ENCODE measurements at regions not wholly inside any gene's neighbourhood (a gene's known extent, or its start where the extent isn't known, plus 50 kb on each side); places are given as distances from the start of the nearest gene placed in this dataset.

DNA sequence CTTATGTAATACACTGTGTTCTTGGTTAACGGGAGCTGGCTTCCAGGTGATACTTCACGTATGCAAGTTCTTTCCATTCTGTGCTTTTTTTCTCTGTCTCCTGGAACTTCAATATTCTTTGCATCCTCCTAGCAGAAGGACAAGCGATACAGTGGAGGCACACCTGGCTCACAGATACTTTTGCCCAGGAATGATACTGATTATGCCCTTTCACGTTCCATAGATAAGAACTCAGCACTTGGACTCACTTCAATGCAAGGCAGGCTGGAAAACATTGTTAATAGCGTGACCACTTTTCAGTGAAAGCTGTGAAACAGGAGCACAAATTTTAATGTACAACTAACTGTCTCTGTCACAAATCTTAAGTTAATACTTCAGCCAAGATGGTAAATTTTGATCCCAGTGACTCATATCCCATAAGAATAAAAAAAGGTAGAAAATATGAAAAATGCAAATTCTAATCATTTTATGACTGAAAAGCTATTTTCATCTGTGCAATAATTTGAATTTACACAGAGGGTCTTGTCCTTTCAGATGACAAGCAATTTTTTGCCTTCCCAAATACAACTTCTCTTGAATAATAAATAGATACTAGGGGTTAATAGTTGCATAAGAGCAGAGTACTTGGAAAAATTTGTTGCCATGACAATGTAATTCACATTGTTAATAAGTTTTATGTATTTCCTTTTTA lies 919.0 kb downstream of the GALC start:
- Histone ChIP-seq H3K9me3 (ENCODE audit: control insufficient read depth, insufficient read depth, low read depth, low read length) (no peaks in the 10 kb centered on the region), H3K4me3 (ENCODE audit: low read depth in 2 of 2, low read length in 2 of 2) (no peak overlapping the region), H3K27me3 (ENCODE audit: control insufficient read depth, insufficient read depth, low read length) (no peaks in the 10 kb centered on the region), H3K27ac (ENCODE audit: low read length) (no peak overlapping the region), H3K36me3 (ENCODE audit: control insufficient read depth, insufficient read depth, low read length) (no peaks in the 10 kb centered on the region), H3K4me1 (ENCODE audit: control insufficient read depth, insufficient read depth, low read length) (no peaks in the 10 kb centered on the region)
- ATAC-seq (no peak), DNase-seq (ENCODE audit: low read depth, low spot score) (no peak)
- ChIA-PET CTCF (no interaction called here), POLR2A (no interaction called here)
- in situ Hi-C loops (cut with HindIII; ENCODE audit: low pct_unique_long_range_greater_than_20kb, low sequenced_read_pairs) (no loop called here), intact Hi-C loops (cut with micrococcal nuclease; ENCODE audit: unreplicated experiment) (no loop called here)
- no TSS peak for BruUV-seq (replicated peaks)
- TF ChIP-seq POLR2AphosphoS5 (IDR thresholded peaks at IDR 0.05; ENCODE audit: low read depth, low read length): no peak

GRCh38 chr14:87067591-87067990 lies 925.4 kb downstream of the GALC start:
- H3K4me3 ChIP-seq (ENCODE audit: low read depth in 2 of 2, low read length in 2 of 2): no peak overlapping the region
- in situ Hi-C loops (cut with HindIII; ENCODE audit: low pct_unique_long_range_greater_than_20kb, low sequenced_read_pairs) (no loop called here), intact Hi-C loops (cut with micrococcal nuclease; ENCODE audit: unreplicated experiment) (no loop called here)
- H3K9me3 ChIP-seq (ENCODE audit: control insufficient read depth, insufficient read depth, low read depth, low read length): no peaks in the 10 kb centered on the region
- no TSS peak for BruUV-seq (replicated peaks)
- H3K27me3 ChIP-seq (ENCODE audit: control insufficient read depth, insufficient read depth, low read length): no peaks in the 10 kb centered on the region
- CTCF ChIA-PET: interaction anchor here (0.7 kb wide), 1 partner anchor 23 kb away, joined by 4 read pairs; no protein-coding TSS in a partner anchor
- TF ChIP-seq, protein P1, sequence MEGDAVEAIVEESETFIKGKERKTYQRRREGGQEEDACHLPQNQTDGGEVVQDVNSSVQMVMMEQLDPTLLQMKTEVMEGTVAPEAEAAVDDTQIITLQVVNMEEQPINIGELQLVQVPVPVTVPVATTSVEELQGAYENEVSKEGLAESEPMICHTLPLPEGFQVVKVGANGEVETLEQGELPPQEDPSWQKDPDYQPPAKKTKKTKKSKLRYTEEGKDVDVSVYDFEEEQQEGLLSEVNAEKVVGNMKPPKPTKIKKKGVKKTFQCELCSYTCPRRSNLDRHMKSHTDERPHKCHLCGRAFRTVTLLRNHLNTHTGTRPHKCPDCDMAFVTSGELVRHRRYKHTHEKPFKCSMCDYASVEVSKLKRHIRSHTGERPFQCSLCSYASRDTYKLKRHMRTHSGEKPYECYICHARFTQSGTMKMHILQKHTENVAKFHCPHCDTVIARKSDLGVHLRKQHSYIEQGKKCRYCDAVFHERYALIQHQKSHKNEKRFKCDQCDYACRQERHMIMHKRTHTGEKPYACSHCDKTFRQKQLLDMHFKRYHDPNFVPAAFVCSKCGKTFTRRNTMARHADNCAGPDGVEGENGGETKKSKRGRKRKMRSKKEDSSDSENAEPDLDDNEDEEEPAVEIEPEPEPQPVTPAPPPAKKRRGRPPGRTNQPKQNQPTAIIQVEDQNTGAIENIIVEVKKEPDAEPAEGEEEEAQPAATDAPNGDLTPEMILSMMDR (IDR thresholded peaks at IDR 0.05): no peak
- TF ChIP-seq POLR2AphosphoS5 (IDR thresholded peaks at IDR 0.05; ENCODE audit: low read depth, low read length): no peak
- TF ChIP-seq SIN3A (IDR thresholded peaks at IDR 0.05; ENCODE audit: borderline replicate concordance, insufficient read depth, low read depth, low read length): no peak
- TF ChIP-seq TCF7L2 (IDR thresholded peaks at IDR 0.05; ENCODE audit: low read depth, low read length): no peak
- TF ChIP-seq REST (IDR thresholded peaks at IDR 0.05; ENCODE audit: insufficient read depth in 1 of 2, low read depth in 2 of 2, low read length in 1 of 2): no peak
- H3K36me3 ChIP-seq (ENCODE audit: control insufficient read depth, insufficient read depth, low read length): no peaks in the 10 kb centered on the region
- no peak for ATAC-seq
- H3K27ac ChIP-seq (ENCODE audit: low read length): no peak overlapping the region
- DNase-seq (ENCODE audit: low read depth, low spot score): no peak
- no peaks in the 10 kb centered on the region for H3K4me1 ChIP-seq (ENCODE audit: control insufficient read depth, insufficient read depth, low read length)
- POLR2A ChIA-PET: no interaction called here

- no peaks in the 10 kb centered on the region for H3K4me1 ChIP-seq (ENCODE audit: control insufficient read depth, insufficient read depth, low read length)
- POLR2A ChIA-PET: no interaction called here
- H3K36me3 ChIP-seq (ENCODE audit: control insufficient read depth, insufficient read depth, low read length): no peaks in the 10 kb centered on the region
- no peaks in the 10 kb centered on the region for H3K9me3 ChIP-seq (ENCODE audit: control insufficient read depth, insufficient read depth, low read depth, low read length)
- CTCF ChIA-PET: interaction anchor here (0.7 kb wide), 1 partner anchor 23 kb away, joined by 4 read pairs; no protein-coding TSS in a partner anchor
- no peak overlapping the region for H3K4me3 ChIP-seq (ENCODE audit: low read depth in 2 of 2, low read length in 2 of 2)
- no peak overlapping the region for H3K27ac ChIP-seq (ENCODE audit: low read length)
- in situ Hi-C loops (cut with HindIII; ENCODE audit: low pct_unique_long_range_greater_than_20kb, low sequenced_read_pairs): no loop called here
- ATAC-seq: no peak
- BruUV-seq (replicated peaks): no TSS peak
- no peaks in the 10 kb centered on the region for H3K27me3 ChIP-seq (ENCODE audit: control insufficient read depth, insufficient read depth, low read length)
- intact Hi-C loops (cut with micrococcal nuclease; ENCODE audit: unreplicated experiment): no loop called here
- no peak for TF ChIP-seq TCF7L2 (IDR thresholded peaks at IDR 0.05; ENCODE audit: low read depth, low read length)
- no peak for TF ChIP-seq SIN3A (IDR thresholded peaks at IDR 0.05; ENCODE audit: borderline replicate concordance, insufficient read depth, low read depth, low read length)
- no peak for TF ChIP-seq REST (IDR thresholded peaks at IDR 0.05; ENCODE audit: insufficient read depth in 1 of 2, low read depth in 2 of 2, low read length in 1 of 2)
- DNase-seq (ENCODE audit: low read depth, low spot score): no peak
Measured at GRCh38 chr14:87067061-87067460, 925.9 kb downstream of the GALC start.

Data from Panc1 (cell line).